H9 (cell line): ENCODE measurements at regions not wholly inside any gene's neighbourhood (a gene's known extent, or its start where the extent isn't known, plus 50 kb on each side); places are given as distances from the start of the nearest gene placed in this dataset.

ENCODE experiments used
- DNase-seq: peaks from one replicate; pipeline ENCODE4 v3.0.0-alpha.2; 2017
- H2AFZ ChIP-seq: one replicate; pipeline ENCODE4 v1.6.1; 2013; ENCODE audit warnings: mild to moderate bottlenecking, low read length, control low read depth, moderate library complexity
- H2AK5ac ChIP-seq: 2 replicates; pipeline ENCODE4 v1.6.1; 2013; ENCODE audit warnings: low read length, control low read depth, mixed read lengths; ENCODE audit not compliant: insufficient read length
- H2BK120ac ChIP-seq: one replicate; pipeline ENCODE4 v1.6.1; 2013; ENCODE audit warnings: low read depth, mild to moderate bottlenecking, low read length, control low read depth, inconsistent platforms; ENCODE audit not compliant: poor library complexity, severe bottlenecking
- H2BK12ac ChIP-seq: 2 replicates; pipeline ENCODE4 v1.6.1; 2013; ENCODE audit warnings: low read length, control low read depth, mixed read lengths, low read depth; ENCODE audit not compliant: insufficient read length
- H2BK15ac ChIP-seq: 2 replicates; pipeline ENCODE4 v1.6.1; 2013; ENCODE audit warnings: low read depth, low read length, control low read depth
- H2BK20ac ChIP-seq: one replicate; pipeline ENCODE4 v1.6.1; 2013; ENCODE audit warnings: low read depth, mild to moderate bottlenecking, low read length, control low read depth, inconsistent platforms; ENCODE audit not compliant: poor library complexity, severe bottlenecking
- H2BK5ac ChIP-seq: 2 replicates; pipeline ENCODE4 v1.6.1; 2013; ENCODE audit warnings: low read length, control low read depth, mixed read lengths; ENCODE audit not compliant: insufficient read length
- H3K14ac ChIP-seq: 2 replicates; pipeline ENCODE4 v1.6.1; 2013; ENCODE audit warnings: low read length, control low read depth; ENCODE audit not compliant: insufficient read depth
- H3K18ac ChIP-seq: 2 replicates; pipeline ENCODE4 v1.6.1; 2013; ENCODE audit warnings: low read depth, mild to moderate bottlenecking, mixed read lengths, low read length, control low read depth; ENCODE audit not compliant: insufficient read length
- H3K23ac ChIP-seq: 2 replicates; pipeline ENCODE4 v1.6.1; 2013; ENCODE audit warnings: low read length, control low read depth, mixed read lengths, low read depth; ENCODE audit not compliant: insufficient read length
- H3K23me2 ChIP-seq: 2 replicates; pipeline ENCODE4 v1.6.1; 2013; ENCODE audit warnings: low read depth, mild to moderate bottlenecking, mixed read lengths, low read length, control low read depth; ENCODE audit not compliant: insufficient read length, poor library complexity, severe bottlenecking
- H3K27ac ChIP-seq: 2 replicates; pipeline ENCODE4 v1.5.1; 2013; ENCODE audit warnings: low read length, control low read depth, mixed read lengths, low read depth; ENCODE audit not compliant: insufficient read length
- H3K27me3 ChIP-seq: 2 replicates; pipeline ENCODE4 v1.6.1; 2013; ENCODE audit warnings: low read length, control low read depth, inconsistent platforms; ENCODE audit not compliant: insufficient read depth
- H3K4ac ChIP-seq: 2 replicates; pipeline ENCODE4 v1.6.1; 2013; ENCODE audit warnings: low read depth, mild to moderate bottlenecking, control low read depth, inconsistent platforms, low read length, moderate library complexity
- H3K4me1 ChIP-seq: 2 replicates; pipeline ENCODE4 v1.6.1; 2013; ENCODE audit warnings: low read length, control low read depth, inconsistent platforms; ENCODE audit not compliant: insufficient read depth
- H3K4me2 ChIP-seq: 2 replicates; pipeline ENCODE4 v1.6.1; 2013; ENCODE audit warnings: low read length, control low read depth, mixed read lengths; ENCODE audit not compliant: insufficient read length, insufficient read depth
- H3K56ac ChIP-seq: 2 replicates; pipeline ENCODE4 v1.6.1; 2013; ENCODE audit warnings: low read depth, mild to moderate bottlenecking, mixed read lengths, low read length, control low read depth; ENCODE audit not compliant: insufficient read length
- H3K79me1 ChIP-seq: 2 replicates; pipeline ENCODE4 v1.6.1; 2013; ENCODE audit warnings: low read depth, mild to moderate bottlenecking, moderate library complexity, low read length, control low read depth, inconsistent platforms; ENCODE audit not compliant: insufficient read depth, poor library complexity, severe bottlenecking
- H3K79me2 ChIP-seq: 2 replicates; pipeline ENCODE4 v1.6.1; 2013; ENCODE audit warnings: low read length, control low read depth, inconsistent platforms; ENCODE audit not compliant: insufficient read depth
- H3K9ac ChIP-seq: 2 replicates; pipeline ENCODE4 v1.6.1; 2013; ENCODE audit warnings: low read length, control low read depth, mixed read lengths; ENCODE audit not compliant: insufficient read length; ENCODE audit errors: extremely low read depth
- H3K9me3 ChIP-seq: one replicate; pipeline ENCODE4 v1.6.1; 2013; ENCODE audit warnings: low read depth, low read length, inconsistent platforms; ENCODE audit not compliant: control insufficient read depth
- H3T11ph ChIP-seq: one replicate; pipeline ENCODE4 v1.6.1; 2013; ENCODE audit warnings: mild to moderate bottlenecking, low read length, control low read depth, inconsistent platforms
- H4K20me1 ChIP-seq: one replicate; pipeline ENCODE4 v1.6.1; 2013; ENCODE audit not compliant: control insufficient read depth, insufficient read length, insufficient read depth
- H4K5ac ChIP-seq: 2 replicates; pipeline ENCODE4 v1.6.1; 2013; ENCODE audit warnings: low read depth, mild to moderate bottlenecking, mixed read lengths, low read length, control low read depth; ENCODE audit not compliant: insufficient read length
- H4K8ac ChIP-seq: replicated peaks from 2 replicates; pipeline ENCODE4 v1.6.1; 2013; ENCODE audit warnings: low read length, control low read depth, mixed read lengths, low read depth; ENCODE audit not compliant: insufficient read length
- H4K91ac ChIP-seq: 2 replicates; pipeline ENCODE4 v1.6.1; 2013; ENCODE audit warnings: low read depth, mild to moderate bottlenecking, moderate library complexity, mixed read lengths, low read length, control low read depth; ENCODE audit not compliant: insufficient read length
- H3K27ac Mint-ChIP-seq, 3 experiments: 2 replicates in 2 of 3; 3 replicates in 1 of 3; pipeline ENCODE4 v1.8.0; 2020 to 2021; ENCODE audit warnings: mixed read lengths in 3 of 3, mild to moderate bottlenecking in 1 of 3, moderate library complexity in 1 of 3
- H3K27me3 Mint-ChIP-seq: 2 replicates; pipeline ENCODE4 v1.8.0; 2021; ENCODE audit warnings: low read depth, mild to moderate bottlenecking, moderate library complexity, mixed read lengths
- H3K36me3 Mint-ChIP-seq, 3 experiments: 2 replicates in 2 of 3; 3 replicates in 1 of 3; pipeline ENCODE4 v1.8.0; 2020 to 2021; ENCODE audit warnings: low read depth in 3 of 3, mixed read lengths in 3 of 3; ENCODE audit not compliant: insufficient read depth in 1 of 3
- H3K4me1 Mint-ChIP-seq, 2 experiments: 2 replicates each; pipeline ENCODE4 v1.8.0; 2020; ENCODE audit warnings: mixed read lengths in 2 of 2
- H3K4me3 Mint-ChIP-seq, 2 experiments: 2 replicates in 1 of 2; 3 replicates in 1 of 2; pipeline ENCODE4 v1.8.0; 2020 to 2021; ENCODE audit warnings: mild to moderate bottlenecking in 2 of 2, mixed read lengths in 2 of 2, moderate library complexity in 1 of 2
- H3K9me3 Mint-ChIP-seq, 2 experiments: 2 replicates in 1 of 2; 3 replicates in 1 of 2; pipeline ENCODE4 v1.8.0; 2020; ENCODE audit warnings: mild to moderate bottlenecking in 2 of 2, mixed read lengths in 2 of 2, moderate library complexity in 1 of 2
- WGBS: extraction: QIAGEN DNeasy Blood & Tissue Kit; methylation state at CpG from one replicate; pipeline ENCODE4 v1.1.7; 2013; ENCODE audit warnings: missing lambda C conversion rate, low lambda C conversion rate, mixed read lengths; ENCODE audit not compliant: insufficient read length; ENCODE audit errors: extremely low coverage; 5-methylcytosine and 5-hydroxymethylcytosine counted together
- TF ChIP-seq, protein P1 (sequence below): fragments of 200-600 bp; sonication (generic); conservative IDR thresholded peaks from 3 replicates; pipeline ENCODE4 v1.8.0; 2021; ENCODE audit warnings: antibody characterized with exemption, mild to moderate bottlenecking

GRCh38 chr6:21531393-21531792, 62.2 kb upstream of the SOX4 start:
- no peak overlapping the region for H2AK5ac ChIP-seq
- H2BK15ac ChIP-seq, result no peak overlapping the region
- no peaks in the 10 kb centered on the region for H3K4me1 ChIP-seq
- Mint-ChIP-seq H3K27ac (no peak overlapping the region), H3K4me3 (no peak overlapping the region), H3K4me1 (peaks cover 0 to 3% of the 10 kb centered on the region in 2 experiments; a peak in 1 of 4 replicates), H3K9me3 (no peaks in the 10 kb centered on the region), H3K36me3 (no peaks in the 10 kb centered on the region), H3K27me3 (no peaks in the 10 kb centered on the region)
- WGBS, result no CpG with 5 or more reads among the region's 3 CpGs
- no peaks in the 10 kb centered on the region for H3K79me1 ChIP-seq
- no peak overlapping the region for H2BK120ac ChIP-seq
- H3K27me3 ChIP-seq, result no peaks in the 10 kb centered on the region
- no peak overlapping the region for H3T11ph ChIP-seq
- no peaks in the 10 kb centered on the region for H4K20me1 ChIP-seq
- H4K91ac ChIP-seq, result no peak overlapping the region
- no peak overlapping the region for H3K23ac ChIP-seq
- H3K4ac ChIP-seq, result no peak overlapping the region
- no peak overlapping the region for H3K56ac ChIP-seq
- no peaks in the 10 kb centered on the region for H3K79me2 ChIP-seq
- H2BK5ac ChIP-seq, result no peak overlapping the region
- H3K4me2 ChIP-seq, result no peak overlapping the region
- no peak overlapping the region for H3K27ac ChIP-seq
- H3K23me2 ChIP-seq, result no peaks in the 10 kb centered on the region
- DNase-seq, result no peak
- no peak overlapping the region for H2BK20ac ChIP-seq
- H2AFZ ChIP-seq, result no peak overlapping the region
- H4K8ac ChIP-seq, result no peak overlapping the region
- no peak overlapping the region for H3K9ac ChIP-seq
- TF ChIP-seq, protein P1, sequence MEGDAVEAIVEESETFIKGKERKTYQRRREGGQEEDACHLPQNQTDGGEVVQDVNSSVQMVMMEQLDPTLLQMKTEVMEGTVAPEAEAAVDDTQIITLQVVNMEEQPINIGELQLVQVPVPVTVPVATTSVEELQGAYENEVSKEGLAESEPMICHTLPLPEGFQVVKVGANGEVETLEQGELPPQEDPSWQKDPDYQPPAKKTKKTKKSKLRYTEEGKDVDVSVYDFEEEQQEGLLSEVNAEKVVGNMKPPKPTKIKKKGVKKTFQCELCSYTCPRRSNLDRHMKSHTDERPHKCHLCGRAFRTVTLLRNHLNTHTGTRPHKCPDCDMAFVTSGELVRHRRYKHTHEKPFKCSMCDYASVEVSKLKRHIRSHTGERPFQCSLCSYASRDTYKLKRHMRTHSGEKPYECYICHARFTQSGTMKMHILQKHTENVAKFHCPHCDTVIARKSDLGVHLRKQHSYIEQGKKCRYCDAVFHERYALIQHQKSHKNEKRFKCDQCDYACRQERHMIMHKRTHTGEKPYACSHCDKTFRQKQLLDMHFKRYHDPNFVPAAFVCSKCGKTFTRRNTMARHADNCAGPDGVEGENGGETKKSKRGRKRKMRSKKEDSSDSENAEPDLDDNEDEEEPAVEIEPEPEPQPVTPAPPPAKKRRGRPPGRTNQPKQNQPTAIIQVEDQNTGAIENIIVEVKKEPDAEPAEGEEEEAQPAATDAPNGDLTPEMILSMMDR, result no peak
- no peak overlapping the region for H2BK12ac ChIP-seq
- no peaks in the 10 kb centered on the region for H3K9me3 ChIP-seq
- H3K18ac ChIP-seq, result no peak overlapping the region
- H4K5ac ChIP-seq, result no peak overlapping the region
- no peak overlapping the region for H3K14ac ChIP-seq
